GM12878 (cell line): ENCODE measurements at regions not wholly inside any gene's neighbourhood (a gene's known extent, or its start where the extent isn't known, plus 50 kb on each side); places are given as distances from the start of the nearest gene placed in this dataset.
A peak's percentile ranks its signal among the peaks of the same experiment; 100 is the strongest.

Experiments used
- ATAC-seq: fragments of 200-7000 bp; cut with Tn5 transposase; 3 replicates; pipeline ENCODE4 v1.9.1; 2020; ENCODE audit warnings: mild to moderate bottlenecking, moderate library complexity
- BruUV-seq: library from RNA; stranded (reverse); fragments of 400-500 nt; replicated peaks from 2 replicates; lab custom pipeline; 2021; lab: Mats Ljungman, UMichigan
- CTCF ChIA-PET: fragments of 300-600 bp; sonication (Branson Sonifier 250); formaldehyde crosslinking; extraction: SDS; loops from one replicate; lab custom pipeline; 2021; ENCODE audit warnings: inconsistent platforms; lab: Yijun Ruan, JAX
- POLR2A ChIA-PET: fragments of 350-600 bp; formaldehyde crosslinking; extraction: SDS; loops from one replicate; lab custom pipeline; 2021; ENCODE audit warnings: inconsistent platforms; lab: Charles Lee
- RAD21 ChIA-PET: fragments of 300-600 bp; sonication (Branson Sonifier 250); formaldehyde crosslinking; loops from one replicate; lab custom pipeline; 2023; ENCODE audit warnings: antibody characterized with exemption; ENCODE audit not compliant: unreplicated experiment; lab: Charles Lee
- SMC1A ChIA-PET: fragments of 300-600 bp; sonication (Branson Sonifier 250); formaldehyde crosslinking; loops from one replicate; lab custom pipeline; 2023; ENCODE audit not compliant: unreplicated experiment, uncharacterized antibody; lab: Charles Lee
- DNase-seq: peaks from one replicate; pipeline ENCODE4 v3.0.0-alpha.2; 2011; ENCODE audit warnings: low read depth, low spot score
- FAIRE-seq: peaks from 3 replicates; lab custom pipeline; 2011; peaks lifted over from hg19 to GRCh38; lab: Jason Lieb, UNC
- H2AFZ ChIP-seq: 2 replicates; pipeline ENCODE4 v1.6.0; 2011; ENCODE audit warnings: low read depth, low read length, control low read depth; ENCODE audit not compliant: control insufficient read depth
- H3K27ac ChIP-seq: 2 replicates; pipeline ENCODE4 v1.5.1; 2011; ENCODE audit warnings: control low read depth; ENCODE audit not compliant: control insufficient read depth, insufficient read depth
- H3K27me3 ChIP-seq, 2 experiments: replicated peaks in 1 of 2; 2 replicates each; pipeline versions ENCODE4 v1.6.0 to v1.6.1; 2011; ENCODE audit warnings: low read length in 1 of 2; ENCODE audit not compliant: control insufficient read depth in 2 of 2, insufficient read depth in 2 of 2
- H3K36me3 ChIP-seq, 2 experiments: 2 replicates each; pipeline ENCODE4 v1.5.1; 2011; ENCODE audit warnings: low read length in 1 of 2; ENCODE audit not compliant: control insufficient read depth in 2 of 2, insufficient read depth in 2 of 2
- H3K4me1 ChIP-seq: 2 replicates; pipeline ENCODE4 v1.6.1; 2011; ENCODE audit warnings: mild to moderate bottlenecking, low read length, moderate library complexity, mixed read lengths; ENCODE audit not compliant: control insufficient read depth, insufficient read depth
- H3K4me2 ChIP-seq: 2 replicates; pipeline ENCODE4 v1.6.0; 2011; ENCODE audit warnings: control low read depth; ENCODE audit not compliant: control insufficient read depth, insufficient read depth
- H3K4me3 ChIP-seq: fragments of 200-600 bp; sonication (generic); 2 replicates; pipeline ENCODE4 v1.5.1; 2016
- H3K79me2 ChIP-seq: 2 replicates; pipeline ENCODE4 v1.6.0; 2011; ENCODE audit warnings: low read length; ENCODE audit not compliant: control insufficient read depth, insufficient read depth
- H3K9ac ChIP-seq: 2 replicates; pipeline ENCODE4 v1.8.0; 2011; ENCODE audit warnings: low read length, control low read depth, mixed read lengths; ENCODE audit not compliant: control insufficient read depth, insufficient read depth
- H3K9me3 ChIP-seq: replicated peaks from 3 replicates; pipeline ENCODE4 v1.5.1; 2011; ENCODE audit warnings: mild to moderate bottlenecking, low read length; ENCODE audit not compliant: control insufficient read depth, insufficient read depth
- H4K20me1 ChIP-seq: 2 replicates; pipeline ENCODE4 v1.6.0; 2011; ENCODE audit not compliant: control insufficient read depth, insufficient read depth
- CBFB ChIP-seq: IDR thresholded peaks from 2 replicates; pipeline ENCODE4 v1.6.1; 2016; ENCODE audit warnings: antibody characterized with exemption, low read depth
- MEF2A ChIP-seq: IDR thresholded peaks from 2 replicates; pipeline ENCODE4 v1.6.1; 2011; ENCODE audit warnings: low read depth, mild to moderate bottlenecking, low read length, moderate library complexity; ENCODE audit not compliant: insufficient read depth
- TCF3 ChIP-seq: IDR thresholded peaks from 2 replicates; pipeline ENCODE4 v1.6.1; 2012; ENCODE audit warnings: low read depth, mild to moderate bottlenecking, low read length, borderline replicate concordance; ENCODE audit not compliant: insufficient read depth
- ZBED1 ChIP-seq: IDR thresholded peaks from 2 replicates; pipeline ENCODE4 v1.6.1; 2016; ENCODE audit warnings: borderline replicate concordance
- WGBS: methylation state at CpG from one replicate; pipeline ENCODE4 v1.1.6; 2016; ENCODE audit warnings: low lambda C conversion rate; ENCODE audit not compliant: insufficient replicate concordance, insufficient coverage; ENCODE audit errors: missing lambda C conversion rate; 5-methylcytosine and 5-hydroxymethylcytosine counted together
- in situ Hi-C: fragments of 300-500 bp; cut with MboI; formaldehyde crosslinking; loops from 9 replicates; pipeline ENCODE4 v1.14.3; 2018; ENCODE audit warnings: mixed read lengths
- intact Hi-C: fragments of 100-400 bp; cut with micrococcal nuclease; formaldehyde crosslinking; loops from one replicate; pipeline ENCODE4 v1.14.2; 2022; ENCODE audit not compliant: unreplicated experiment
- TF ChIP-seq, protein P1 (sequence below), 3 experiments: IDR thresholded peaks in 2 of 3; conservative IDR thresholded peaks in 1 of 3; 2 replicates each; pipeline ENCODE4 v1.5.1; 2011; ENCODE audit warnings: low read depth in 3 of 3, low read length in 3 of 3, mild to moderate bottlenecking in 3 of 3, control low read depth in 2 of 3, moderate library complexity in 2 of 3, inconsistent platforms in 1 of 3, mixed read lengths in 1 of 3; ENCODE audit not compliant: control insufficient read depth in 2 of 3, insufficient read depth in 1 of 3; ENCODE audit errors: extremely low read depth in 1 of 3
- TF ChIP-seq, protein P2 (sequence below): fragments of 450-650 bp; IDR thresholded peaks from 2 replicates; pipeline ENCODE4 v1.6.1; 2014; ENCODE audit warnings: mild to moderate bottlenecking
- TF ChIP-seq, protein P3 (sequence below): fragments of 450-650 bp; IDR thresholded peaks from 2 replicates; pipeline ENCODE4 v1.6.1; 2017; ENCODE audit warnings: mild to moderate bottlenecking, moderate library complexity
- TF ChIP-seq, protein P4 (sequence below): fragments of 450-650 bp; IDR thresholded peaks from 2 replicates; pipeline ENCODE4 v1.6.1; 2018; ENCODE audit warnings: mild to moderate bottlenecking, low read depth, moderate library complexity; ENCODE audit not compliant: partially characterized antibody
- TF ChIP-seq, protein P5 (sequence below): fragments of 450-650 bp; formaldehyde crosslinking; IDR thresholded peaks from 2 replicates; pipeline ENCODE4 v1.5.0; 2022; ENCODE audit warnings: mild to moderate bottlenecking, missing genetic modification characterization

DNA sequence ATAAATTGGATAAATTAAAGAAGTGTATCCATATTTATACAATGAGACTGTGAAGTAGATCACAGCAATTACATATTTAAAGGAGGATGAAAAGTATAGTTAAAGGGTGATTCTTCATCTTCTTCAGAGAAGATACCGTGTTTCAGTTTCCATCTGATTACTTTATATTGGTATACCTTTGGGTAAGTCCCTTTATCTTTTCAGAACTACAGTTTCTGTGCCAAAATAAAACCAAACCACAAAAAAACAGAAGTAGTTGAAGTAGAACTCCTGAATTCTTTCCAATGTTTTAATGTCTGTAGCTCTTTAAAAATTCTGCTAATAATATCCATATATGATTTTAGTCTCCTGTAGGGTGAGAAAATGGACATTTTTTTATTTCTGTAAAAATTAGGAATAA lies 231.2 kb upstream of the LINC00305 start:
- Histone ChIP-seq H3K9me3 (no peaks in the 10 kb centered on the region; the same call in 1 of the 3 replicates), H3K9ac (no peak overlapping the region), H3K36me3 (no peaks in the 10 kb centered on the region), H2AFZ (no peak overlapping the region), H3K79me2 (no peaks in the 10 kb centered on the region), H3K27me3 (no peaks in the 10 kb centered on the region), H4K20me1 (no peaks in the 10 kb centered on the region), H3K27ac (no peak overlapping the region), H3K4me1 (peaks cover 14% of the 10 kb centered on the region), H3K4me3 (no peak overlapping the region), H3K4me2 (peak overlapping the region; percentile 72)
- FAIRE-seq (peak; percentile 71), DNase-seq (no peak), ATAC-seq (peak; percentile 94)
- POLR2A ChIA-PET = interaction anchor here (0.6 kb wide), 1 partner anchor 272 kb away, joined by 3 read pairs; no protein-coding TSS in a partner anchor
- intact Hi-C loops (no loop called here), in situ Hi-C loops (no loop called here)
- WGBS = 4% methylated on average over 1 of the region's 1 CpG
- RAD21 ChIA-PET = interaction anchor here (1.0 kb wide), 1 partner anchor 260 kb away, joined by 4 read pairs; no protein-coding TSS in a partner anchor
- BruUV-seq = no TSS peak
- CTCF ChIA-PET = interaction anchor here (1.1 kb wide), 1 partner anchor 25 kb away, joined by 3 read pairs; no protein-coding TSS in a partner anchor
- SMC1A ChIA-PET = interaction anchor here (1.0 to 1.9 kb wide), 3 partner anchors 29 to 80 kb away, joined by 3 to 4 read pairs (median 3); no protein-coding TSS in a partner anchor
- TF ChIP-seq, protein P1, sequence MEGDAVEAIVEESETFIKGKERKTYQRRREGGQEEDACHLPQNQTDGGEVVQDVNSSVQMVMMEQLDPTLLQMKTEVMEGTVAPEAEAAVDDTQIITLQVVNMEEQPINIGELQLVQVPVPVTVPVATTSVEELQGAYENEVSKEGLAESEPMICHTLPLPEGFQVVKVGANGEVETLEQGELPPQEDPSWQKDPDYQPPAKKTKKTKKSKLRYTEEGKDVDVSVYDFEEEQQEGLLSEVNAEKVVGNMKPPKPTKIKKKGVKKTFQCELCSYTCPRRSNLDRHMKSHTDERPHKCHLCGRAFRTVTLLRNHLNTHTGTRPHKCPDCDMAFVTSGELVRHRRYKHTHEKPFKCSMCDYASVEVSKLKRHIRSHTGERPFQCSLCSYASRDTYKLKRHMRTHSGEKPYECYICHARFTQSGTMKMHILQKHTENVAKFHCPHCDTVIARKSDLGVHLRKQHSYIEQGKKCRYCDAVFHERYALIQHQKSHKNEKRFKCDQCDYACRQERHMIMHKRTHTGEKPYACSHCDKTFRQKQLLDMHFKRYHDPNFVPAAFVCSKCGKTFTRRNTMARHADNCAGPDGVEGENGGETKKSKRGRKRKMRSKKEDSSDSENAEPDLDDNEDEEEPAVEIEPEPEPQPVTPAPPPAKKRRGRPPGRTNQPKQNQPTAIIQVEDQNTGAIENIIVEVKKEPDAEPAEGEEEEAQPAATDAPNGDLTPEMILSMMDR (IDR thresholded peaks at IDR 0.05 in 2 of 3, conservative IDR thresholded peaks at IDR 0.05 in 1 of 3; ENCODE audit: control insufficient read depth in 2 of 3, extremely low read depth in 1 of 3, insufficient read depth in 1 of 3, low read depth in 3 of 3, low read length in 3 of 3) = no peak
- peak; percentile 84 for TF ChIP-seq MEF2A
- TF ChIP-seq, protein P2, sequence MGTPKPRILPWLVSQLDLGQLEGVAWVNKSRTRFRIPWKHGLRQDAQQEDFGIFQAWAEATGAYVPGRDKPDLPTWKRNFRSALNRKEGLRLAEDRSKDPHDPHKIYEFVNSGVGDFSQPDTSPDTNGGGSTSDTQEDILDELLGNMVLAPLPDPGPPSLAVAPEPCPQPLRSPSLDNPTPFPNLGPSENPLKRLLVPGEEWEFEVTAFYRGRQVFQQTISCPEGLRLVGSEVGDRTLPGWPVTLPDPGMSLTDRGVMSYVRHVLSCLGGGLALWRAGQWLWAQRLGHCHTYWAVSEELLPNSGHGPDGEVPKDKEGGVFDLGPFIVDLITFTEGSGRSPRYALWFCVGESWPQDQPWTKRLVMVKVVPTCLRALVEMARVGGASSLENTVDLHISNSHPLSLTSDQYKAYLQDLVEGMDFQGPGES = no peak
- no peak for TF ChIP-seq CBFB
- TF ChIP-seq, protein P3, sequence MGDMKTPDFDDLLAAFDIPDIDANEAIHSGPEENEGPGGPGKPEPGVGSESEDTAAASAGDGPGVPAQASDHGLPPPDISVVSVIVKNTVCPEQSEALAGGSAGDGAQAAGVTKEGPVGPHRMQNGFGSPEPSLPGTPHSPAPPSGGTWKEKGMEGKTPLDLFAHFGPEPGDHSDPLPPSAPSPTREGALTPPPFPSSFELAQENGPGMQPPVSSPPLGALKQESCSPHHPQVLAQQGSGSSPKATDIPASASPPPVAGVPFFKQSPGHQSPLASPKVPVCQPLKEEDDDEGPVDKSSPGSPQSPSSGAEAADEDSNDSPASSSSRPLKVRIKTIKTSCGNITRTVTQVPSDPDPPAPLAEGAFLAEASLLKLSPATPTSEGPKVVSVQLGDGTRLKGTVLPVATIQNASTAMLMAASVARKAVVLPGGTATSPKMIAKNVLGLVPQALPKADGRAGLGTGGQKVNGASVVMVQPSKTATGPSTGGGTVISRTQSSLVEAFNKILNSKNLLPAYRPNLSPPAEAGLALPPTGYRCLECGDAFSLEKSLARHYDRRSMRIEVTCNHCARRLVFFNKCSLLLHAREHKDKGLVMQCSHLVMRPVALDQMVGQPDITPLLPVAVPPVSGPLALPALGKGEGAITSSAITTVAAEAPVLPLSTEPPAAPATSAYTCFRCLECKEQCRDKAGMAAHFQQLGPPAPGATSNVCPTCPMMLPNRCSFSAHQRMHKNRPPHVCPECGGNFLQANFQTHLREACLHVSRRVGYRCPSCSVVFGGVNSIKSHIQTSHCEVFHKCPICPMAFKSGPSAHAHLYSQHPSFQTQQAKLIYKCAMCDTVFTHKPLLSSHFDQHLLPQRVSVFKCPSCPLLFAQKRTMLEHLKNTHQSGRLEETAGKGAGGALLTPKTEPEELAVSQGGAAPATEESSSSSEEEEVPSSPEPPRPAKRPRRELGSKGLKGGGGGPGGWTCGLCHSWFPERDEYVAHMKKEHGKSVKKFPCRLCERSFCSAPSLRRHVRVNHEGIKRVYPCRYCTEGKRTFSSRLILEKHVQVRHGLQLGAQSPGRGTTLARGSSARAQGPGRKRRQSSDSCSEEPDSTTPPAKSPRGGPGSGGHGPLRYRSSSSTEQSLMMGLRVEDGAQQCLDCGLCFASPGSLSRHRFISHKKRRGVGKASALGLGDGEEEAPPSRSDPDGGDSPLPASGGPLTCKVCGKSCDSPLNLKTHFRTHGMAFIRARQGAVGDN = no peak
- TF ChIP-seq ZBED1 = no peak
- TF ChIP-seq, protein P4, sequence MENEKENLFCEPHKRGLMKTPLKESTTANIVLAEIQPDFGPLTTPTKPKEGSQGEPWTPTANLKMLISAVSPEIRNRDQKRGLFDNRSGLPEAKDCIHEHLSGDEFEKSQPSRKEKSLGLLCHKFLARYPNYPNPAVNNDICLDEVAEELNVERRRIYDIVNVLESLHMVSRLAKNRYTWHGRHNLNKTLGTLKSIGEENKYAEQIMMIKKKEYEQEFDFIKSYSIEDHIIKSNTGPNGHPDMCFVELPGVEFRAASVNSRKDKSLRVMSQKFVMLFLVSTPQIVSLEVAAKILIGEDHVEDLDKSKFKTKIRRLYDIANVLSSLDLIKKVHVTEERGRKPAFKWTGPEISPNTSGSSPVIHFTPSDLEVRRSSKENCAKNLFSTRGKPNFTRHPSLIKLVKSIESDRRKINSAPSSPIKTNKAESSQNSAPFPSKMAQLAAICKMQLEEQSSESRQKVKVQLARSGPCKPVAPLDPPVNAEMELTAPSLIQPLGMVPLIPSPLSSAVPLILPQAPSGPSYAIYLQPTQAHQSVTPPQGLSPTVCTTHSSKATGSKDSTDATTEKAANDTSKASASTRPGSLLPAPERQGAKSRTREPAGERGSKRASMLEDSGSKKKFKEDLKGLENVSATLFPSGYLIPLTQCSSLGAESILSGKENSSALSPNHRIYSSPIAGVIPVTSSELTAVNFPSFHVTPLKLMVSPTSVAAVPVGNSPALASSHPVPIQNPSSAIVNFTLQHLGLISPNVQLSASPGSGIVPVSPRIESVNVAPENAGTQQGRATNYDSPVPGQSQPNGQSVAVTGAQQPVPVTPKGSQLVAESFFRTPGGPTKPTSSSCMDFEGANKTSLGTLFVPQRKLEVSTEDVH = no peak
- no peak for TF ChIP-seq TCF3
- TF ChIP-seq, protein P5, sequence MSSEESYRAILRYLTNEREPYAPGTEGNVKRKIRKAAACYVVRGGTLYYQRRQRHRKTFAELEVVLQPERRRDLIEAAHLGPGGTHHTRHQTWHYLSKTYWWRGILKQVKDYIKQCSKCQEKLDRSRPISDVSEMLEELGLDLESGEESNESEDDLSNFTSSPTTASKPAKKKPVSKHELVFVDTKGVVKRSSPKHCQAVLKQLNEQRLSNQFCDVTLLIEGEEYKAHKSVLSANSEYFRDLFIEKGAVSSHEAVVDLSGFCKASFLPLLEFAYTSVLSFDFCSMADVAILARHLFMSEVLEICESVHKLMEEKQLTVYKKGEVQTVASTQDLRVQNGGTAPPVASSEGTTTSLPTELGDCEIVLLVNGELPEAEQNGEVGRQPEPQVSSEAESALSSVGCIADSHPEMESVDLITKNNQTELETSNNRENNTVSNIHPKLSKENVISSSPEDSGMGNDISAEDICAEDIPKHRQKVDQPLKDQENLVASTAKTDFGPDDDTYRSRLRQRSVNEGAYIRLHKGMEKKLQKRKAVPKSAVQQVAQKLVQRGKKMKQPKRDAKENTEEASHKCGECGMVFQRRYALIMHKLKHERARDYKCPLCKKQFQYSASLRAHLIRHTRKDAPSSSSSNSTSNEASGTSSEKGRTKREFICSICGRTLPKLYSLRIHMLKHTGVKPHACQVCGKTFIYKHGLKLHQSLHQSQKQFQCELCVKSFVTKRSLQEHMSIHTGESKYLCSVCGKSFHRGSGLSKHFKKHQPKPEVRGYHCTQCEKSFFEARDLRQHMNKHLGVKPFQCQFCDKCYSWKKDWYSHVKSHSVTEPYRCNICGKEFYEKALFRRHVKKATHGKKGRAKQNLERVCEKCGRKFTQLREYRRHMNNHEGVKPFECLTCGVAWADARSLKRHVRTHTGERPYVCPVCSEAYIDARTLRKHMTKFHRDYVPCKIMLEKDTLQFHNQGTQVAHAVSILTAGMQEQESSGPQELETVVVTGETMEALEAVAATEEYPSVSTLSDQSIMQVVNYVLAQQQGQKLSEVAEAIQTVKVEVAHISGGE (CRISPR knock-in tag) = no peak
